Suprapubic skin (tissue), 4 donors: ENCODE measurements at regions not wholly inside any gene's neighbourhood (a gene's known extent, or its start where the extent isn't known, plus 50 kb on each side); places are given as distances from the start of the nearest gene placed in this dataset.

Source experiments
- DNase-seq, 2 donors: peaks; one replicate each; pipeline ENCODE4 v3.0.0-alpha.2; 2019; ENCODE audit warnings: low spot score in 2 of 2
- H3K27ac ChIP-seq: fragments of 200-600 bp; sonication (generic); one replicate; pipeline ENCODE4 v1.5.1; 2019
- H3K27me3 ChIP-seq: fragments of 200-600 bp; sonication (generic); one replicate; pipeline ENCODE4 v1.5.1; 2019
- H3K36me3 ChIP-seq: fragments of 200-600 bp; sonication (generic); one replicate; pipeline ENCODE4 v1.5.1; 2019
- H3K4me1 ChIP-seq: fragments of 200-600 bp; sonication (generic); one replicate; pipeline ENCODE4 v1.5.1; 2019
- H3K4me3 ChIP-seq: fragments of 200-600 bp; sonication (generic); one replicate; pipeline ENCODE4 v1.5.1; 2019; ENCODE audit warnings: mild to moderate bottlenecking
- H3K9me3 ChIP-seq: fragments of 200-600 bp; sonication (generic); one replicate; pipeline ENCODE4 v1.5.1; 2019
- EP300 ChIP-seq: sonication (generic); formaldehyde crosslinking; IDR thresholded peaks from one replicate; pipeline ENCODE4 v1.6.1; 2017; ENCODE audit warnings: antibody characterized with exemption
- POLR2A ChIP-seq, 2 donors: fragments of 450-650 bp; IDR thresholded peaks; one replicate each; pipeline ENCODE4 v1.6.1; 2017; ENCODE audit warnings: antibody characterized with exemption in 2 of 2, mild to moderate bottlenecking in 2 of 2, moderate library complexity in 2 of 2
- POLR2AphosphoS5 ChIP-seq, 3 donors: sonication (generic); formaldehyde crosslinking; IDR thresholded peaks; one replicate each; pipeline ENCODE4 v1.6.1; 2017; ENCODE audit warnings: antibody characterized with exemption in 3 of 3
- WGBS: methylation state at CpG from one replicate; pipeline ENCODE4 v1.1.5; 2018; 5-methylcytosine and 5-hydroxymethylcytosine counted together
- TF ChIP-seq, protein P1 (sequence below), 2 donors: fragments of 200-600 bp in 1 of 2; fragments of 450-650 bp in 1 of 2; sonication (generic) in 1 of 2; IDR thresholded peaks; one replicate each; pipeline ENCODE4 v1.5.1; 2016 to 2019; ENCODE audit warnings: antibody characterized with exemption in 2 of 2, mild to moderate bottlenecking in 1 of 2, moderate library complexity in 1 of 2

DNA sequence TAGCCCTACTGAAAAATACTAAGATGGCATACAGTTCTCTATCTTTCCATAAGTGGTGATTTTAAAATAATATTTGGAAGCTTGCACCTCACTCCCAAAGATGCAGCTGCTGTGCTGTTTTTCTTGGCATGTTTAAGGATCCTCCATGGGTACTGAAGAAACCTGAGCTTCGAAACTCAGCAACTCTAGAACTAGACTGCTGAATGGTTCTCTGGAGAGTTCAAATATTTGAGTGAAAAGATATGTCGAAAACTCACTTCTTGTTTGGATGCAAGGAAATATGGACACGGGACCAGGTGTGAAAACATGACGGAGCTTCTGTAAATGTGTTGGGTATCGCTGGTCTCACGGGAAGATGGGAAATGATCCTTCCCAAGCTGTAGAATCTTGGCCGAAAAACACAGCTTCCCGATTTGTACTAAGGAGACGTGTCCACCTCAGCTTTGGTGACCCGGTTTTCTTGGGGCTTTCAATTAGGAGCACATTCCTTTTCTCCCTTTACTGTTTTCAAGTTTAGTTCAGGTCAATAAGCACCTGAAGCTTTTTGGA lies 543.8 kb upstream of the NRP1 start:
- Histone ChIP-seq H3K36me3 (no peaks in the 10 kb centered on the region), H3K4me1 (no peaks in the 10 kb centered on the region), H3K9me3 (no peaks in the 10 kb centered on the region), H3K4me3 (no peak overlapping the region), H3K27ac (no peak overlapping the region), H3K27me3 (no peaks in the 10 kb centered on the region)
- DNase-seq: no peak
- TF ChIP-seq POLR2A (IDR thresholded peaks at IDR 0.05): no peak
- TF ChIP-seq EP300: no peak
- TF ChIP-seq, protein P1, sequence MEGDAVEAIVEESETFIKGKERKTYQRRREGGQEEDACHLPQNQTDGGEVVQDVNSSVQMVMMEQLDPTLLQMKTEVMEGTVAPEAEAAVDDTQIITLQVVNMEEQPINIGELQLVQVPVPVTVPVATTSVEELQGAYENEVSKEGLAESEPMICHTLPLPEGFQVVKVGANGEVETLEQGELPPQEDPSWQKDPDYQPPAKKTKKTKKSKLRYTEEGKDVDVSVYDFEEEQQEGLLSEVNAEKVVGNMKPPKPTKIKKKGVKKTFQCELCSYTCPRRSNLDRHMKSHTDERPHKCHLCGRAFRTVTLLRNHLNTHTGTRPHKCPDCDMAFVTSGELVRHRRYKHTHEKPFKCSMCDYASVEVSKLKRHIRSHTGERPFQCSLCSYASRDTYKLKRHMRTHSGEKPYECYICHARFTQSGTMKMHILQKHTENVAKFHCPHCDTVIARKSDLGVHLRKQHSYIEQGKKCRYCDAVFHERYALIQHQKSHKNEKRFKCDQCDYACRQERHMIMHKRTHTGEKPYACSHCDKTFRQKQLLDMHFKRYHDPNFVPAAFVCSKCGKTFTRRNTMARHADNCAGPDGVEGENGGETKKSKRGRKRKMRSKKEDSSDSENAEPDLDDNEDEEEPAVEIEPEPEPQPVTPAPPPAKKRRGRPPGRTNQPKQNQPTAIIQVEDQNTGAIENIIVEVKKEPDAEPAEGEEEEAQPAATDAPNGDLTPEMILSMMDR (IDR thresholded peaks at IDR 0.05): no peak
- no peak for TF ChIP-seq POLR2AphosphoS5 (IDR thresholded peaks at IDR 0.05)
- 93% methylated on average over 10 of the region's 10 CpGs for WGBS

DNA sequence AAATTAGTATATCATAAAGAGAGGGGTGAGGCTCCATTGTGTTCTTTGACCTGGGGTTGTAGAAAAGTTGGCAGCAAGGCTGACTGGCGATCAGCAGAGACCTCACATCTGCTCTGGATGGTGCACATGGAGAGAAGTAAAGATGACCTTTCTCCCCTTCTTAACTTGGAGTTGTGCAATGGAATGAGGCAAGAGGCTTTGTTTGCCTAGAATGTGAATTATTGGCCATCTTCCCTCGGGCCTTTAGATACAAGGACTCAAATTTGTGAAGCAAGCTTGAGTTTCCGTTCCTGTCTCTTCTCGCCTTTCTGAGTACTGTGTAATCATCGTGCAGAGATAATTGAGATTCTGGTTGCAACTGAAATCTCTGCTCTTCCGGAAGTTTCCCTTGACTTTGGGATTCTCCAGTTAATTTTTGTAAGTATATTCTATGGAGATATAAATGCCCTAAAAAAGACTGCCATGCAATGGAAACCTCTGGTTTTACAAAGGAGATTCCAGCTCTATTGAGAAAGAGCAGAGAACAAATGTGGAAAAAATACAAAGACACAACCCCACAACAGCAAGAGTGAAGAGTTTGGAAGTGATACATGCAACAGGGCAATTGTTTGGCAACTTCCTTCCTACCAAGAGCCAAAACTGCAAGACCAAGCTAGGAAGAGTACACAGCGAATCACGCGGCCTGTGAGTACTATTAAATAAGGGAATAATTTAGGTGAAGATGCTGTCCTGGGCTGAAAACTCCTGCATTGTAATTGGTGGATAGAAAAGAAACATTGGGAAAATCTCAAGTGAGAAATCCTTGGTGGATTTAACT lies 542.3 kb upstream of the NRP1 start:
- Histone ChIP-seq H3K4me1 (no peaks in the 10 kb centered on the region), H3K27me3 (no peaks in the 10 kb centered on the region), H3K9me3 (no peaks in the 10 kb centered on the region), H3K36me3 (no peaks in the 10 kb centered on the region), H3K27ac (no peak overlapping the region), H3K4me3 (no peak overlapping the region)
- DNase-seq: no peak
- 79% methylated on average over 9 of the region's 9 CpGs for WGBS
- no peak for TF ChIP-seq POLR2AphosphoS5 (IDR thresholded peaks at IDR 0.05)
- TF ChIP-seq, protein P1 (IDR thresholded peaks at IDR 0.05): no peak
- TF ChIP-seq EP300: no peak
- no peak for TF ChIP-seq POLR2A (IDR thresholded peaks at IDR 0.05)

DNA sequence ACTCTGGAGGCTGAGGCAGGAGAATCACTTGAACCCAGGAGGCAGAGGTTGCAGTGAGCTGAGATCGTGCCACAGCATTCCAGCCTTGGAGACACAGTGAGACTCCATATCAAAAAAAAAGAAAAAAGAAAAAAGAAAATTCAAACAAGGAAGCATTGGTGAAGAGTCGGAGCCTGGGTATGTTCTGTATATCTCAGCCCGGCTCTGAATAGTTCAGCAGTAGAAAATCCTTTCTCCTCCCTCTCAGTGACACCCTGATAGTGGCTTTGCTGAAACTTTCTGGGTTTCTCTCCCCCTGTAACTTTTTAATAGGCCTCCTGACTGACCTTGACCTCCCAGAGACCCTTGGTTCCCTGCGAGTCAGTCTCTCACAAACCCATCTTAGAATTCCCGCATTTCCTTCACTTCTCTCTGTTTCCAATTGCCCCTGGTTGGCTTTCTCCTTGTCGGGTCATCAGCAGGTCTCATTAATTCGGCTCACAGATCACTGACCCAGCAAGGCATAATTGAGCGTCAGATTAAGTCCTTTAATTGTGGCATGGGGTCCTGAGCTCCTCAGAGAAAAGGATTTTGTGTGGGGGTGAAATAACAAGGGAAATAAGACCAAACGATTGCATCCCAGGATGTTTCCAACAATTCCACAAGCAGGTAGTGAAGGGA lies 541.6 kb upstream of the NRP1 start:
- no peaks in the 10 kb centered on the region for H3K4me1 ChIP-seq
- WGBS: 95% methylated on average over 9 of the region's 9 CpGs
- TF ChIP-seq, protein P1 (IDR thresholded peaks at IDR 0.05): no peak
- TF ChIP-seq POLR2A (IDR thresholded peaks at IDR 0.05) (no peak), POLR2AphosphoS5 (IDR thresholded peaks at IDR 0.05) (no peak), EP300 (no peak)
- H3K27ac ChIP-seq: no peak overlapping the region
- H3K9me3 ChIP-seq: no peaks in the 10 kb centered on the region
- no peak overlapping the region for H3K4me3 ChIP-seq
- no peaks in the 10 kb centered on the region for H3K36me3 ChIP-seq
- DNase-seq: no peak
- no peaks in the 10 kb centered on the region for H3K27me3 ChIP-seq

DNA sequence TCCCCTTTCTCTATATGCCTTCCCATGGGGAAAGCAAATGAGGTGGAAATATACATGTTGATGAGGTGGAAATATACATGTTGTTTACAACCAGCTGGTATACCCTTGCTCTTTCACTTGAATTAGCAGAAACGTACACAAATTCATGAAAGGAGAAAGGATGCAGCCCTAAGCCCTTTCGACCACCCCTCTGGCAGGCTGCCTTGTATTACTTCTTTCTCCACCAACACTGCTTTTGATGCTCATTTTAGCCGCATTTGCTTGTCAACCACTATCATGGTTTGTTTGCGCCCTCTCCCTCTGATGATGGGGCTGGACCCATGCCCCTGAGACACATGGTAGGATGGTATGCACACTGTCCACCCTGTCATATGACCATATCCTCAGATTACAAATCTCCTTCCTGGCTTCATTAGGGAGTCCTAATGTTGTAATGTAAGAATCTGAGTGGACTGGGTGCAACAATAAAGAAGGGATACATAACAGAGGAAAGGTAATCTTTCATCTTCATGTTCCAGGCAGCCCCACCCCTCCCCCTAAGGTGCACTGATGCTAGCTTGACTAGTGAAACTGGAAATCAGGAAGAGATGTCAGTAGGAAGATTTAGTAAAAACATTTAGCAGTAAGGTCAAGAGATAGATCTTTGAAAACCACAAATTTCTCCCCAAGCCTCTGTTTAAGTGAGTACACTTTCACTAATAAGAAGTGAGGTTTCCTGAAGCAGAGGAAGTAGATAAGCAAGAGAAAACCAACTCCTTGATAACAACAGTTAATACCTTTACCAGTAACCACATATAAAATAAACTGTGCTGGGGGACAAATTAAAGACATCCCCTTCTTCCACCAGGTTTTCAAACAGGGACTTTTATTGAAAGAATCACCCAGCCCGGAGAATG lies 536.8 kb upstream of the NRP1 start:
- no peak for TF ChIP-seq POLR2AphosphoS5 (IDR thresholded peaks at IDR 0.05)
- no peak for TF ChIP-seq EP300
- no peak for TF ChIP-seq POLR2A (IDR thresholded peaks at IDR 0.05)

DNA sequence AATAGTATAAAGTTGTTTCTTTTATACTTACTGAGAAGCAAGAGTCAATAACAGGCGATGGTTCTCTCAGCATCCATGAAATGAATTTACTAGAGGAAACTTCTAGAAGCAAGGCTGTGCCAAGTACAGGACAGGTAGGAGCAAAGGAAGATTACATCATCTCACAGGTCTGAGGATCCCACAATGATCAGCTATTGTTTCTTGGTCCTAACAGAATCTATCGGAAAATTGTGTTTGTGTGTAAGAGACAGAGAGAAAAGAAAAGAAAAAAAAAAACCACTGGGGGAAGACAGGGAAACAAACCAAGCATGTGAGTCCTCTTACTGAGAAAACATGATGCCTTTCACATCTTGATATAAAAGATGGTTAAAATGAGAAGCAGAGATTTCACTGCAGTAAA lies 535.0 kb upstream of the NRP1 start:
- no peaks in the 10 kb centered on the region for H3K36me3 ChIP-seq
- DNase-seq: no peak
- TF ChIP-seq EP300: no peak
- no peak for TF ChIP-seq POLR2A (IDR thresholded peaks at IDR 0.05)
- TF ChIP-seq, protein P1 (IDR thresholded peaks at IDR 0.05): no peak
- no peak for TF ChIP-seq POLR2AphosphoS5 (IDR thresholded peaks at IDR 0.05)
- H3K27me3 ChIP-seq: no peaks in the 10 kb centered on the region
- no peaks in the 10 kb centered on the region for H3K9me3 ChIP-seq
- H3K4me1 ChIP-seq: peaks cover 5% of the 10 kb centered on the region
- H3K4me3 ChIP-seq: no peak overlapping the region
- H3K27ac ChIP-seq: no peak overlapping the region
- 55% methylated on average over 2 of the region's 2 CpGs for WGBS

More for the DNA sequence above, 536.8 kb upstream of the NRP1 start:
- Histone ChIP-seq H3K27ac (no peak overlapping the region), H3K4me1 (peaks cover 5% of the 10 kb centered on the region), H3K4me3 (no peak overlapping the region), H3K27me3 (no peaks in the 10 kb centered on the region), H3K36me3 (no peaks in the 10 kb centered on the region), H3K9me3 (no peaks in the 10 kb centered on the region)
- DNase-seq: no peak
- WGBS: 90% methylated on average over 5 of the region's 5 CpGs
